ENCODE measurements at regions not wholly inside any gene's neighbourhood (a gene's known extent, or its start where the extent isn't known, plus 50 kb on each side); places are given as distances from the start of the nearest gene placed in this dataset.

- no peaks in the 10 kb centered on the region for H3K36me3 ChIP-seq
- peaks cover 0 to 6% of the 10 kb centered on the region in 2 donors for H3K9me3 ChIP-seq
- H3K27me3 ChIP-seq = no peaks in the 10 kb centered on the region
- intact Hi-C loops (cut with DNase I) = no loop called here
- no peaks in the 10 kb centered on the region for H3K4me1 ChIP-seq
- no peak for DNase-seq
- no peak overlapping the region for H3K27ac ChIP-seq
- H3K4me3 ChIP-seq = no peak overlapping the region
- no peak for ATAC-seq
- TF ChIP-seq CTCF (IDR thresholded peaks at IDR 0.05) = no peak
Measured at GRCh38 chrX:113950081-113950678, 633.7 kb upstream of the HTR2C start.

- DNase-seq = no peak
- peaks cover 0 to 6% of the 10 kb centered on the region in 2 donors for H3K9me3 ChIP-seq
- H3K27me3 ChIP-seq = no peaks in the 10 kb centered on the region
- no peak for TF ChIP-seq CTCF (IDR thresholded peaks at IDR 0.05)
- no peaks in the 10 kb centered on the region for H3K4me1 ChIP-seq
- no peak overlapping the region for H3K4me3 ChIP-seq
- ATAC-seq = no peak
- H3K36me3 ChIP-seq = no peaks in the 10 kb centered on the region
- intact Hi-C loops (cut with DNase I) = no loop called here
- H3K27ac ChIP-seq = no peak overlapping the region
Measured at GRCh38 chrX:113947548-113947947, 636.3 kb upstream of the HTR2C start.

GRCh38 chrX:113935518-113935917, 648.4 kb upstream of the HTR2C start:
- H3K27me3 ChIP-seq = no peaks in the 10 kb centered on the region
- no peak overlapping the region for H3K4me3 ChIP-seq
- H3K9me3 ChIP-seq = no peaks in the 10 kb centered on the region
- H3K4me1 ChIP-seq = no peaks in the 10 kb centered on the region
- TF ChIP-seq CTCF (IDR thresholded peaks at IDR 0.05) = no peak
- intact Hi-C loops (cut with DNase I) = no loop called here
- ATAC-seq (no peak), DNase-seq (no peak)
- H3K27ac ChIP-seq = no peak overlapping the region
- H3K36me3 ChIP-seq = no peaks in the 10 kb centered on the region

GRCh38 chrX:113933931-113934330, 650.0 kb upstream of the HTR2C start:
- ATAC-seq (no peak), DNase-seq (no peak)
- no peak for TF ChIP-seq CTCF (IDR thresholded peaks at IDR 0.05)
- no peaks in the 10 kb centered on the region for H3K36me3 ChIP-seq
- H3K9me3 ChIP-seq = no peaks in the 10 kb centered on the region
- intact Hi-C loops (cut with DNase I) = no loop called here
- H3K4me3 ChIP-seq = no peak overlapping the region
- no peaks in the 10 kb centered on the region for H3K4me1 ChIP-seq
- H3K27ac ChIP-seq = no peak overlapping the region
- H3K27me3 ChIP-seq = no peaks in the 10 kb centered on the region

- peak in 1 of 4 donors; percentile 21 for DNase-seq
- TF ChIP-seq CTCF (IDR thresholded peaks at IDR 0.05) = peak; percentile 48 to 68
- ATAC-seq = peak; percentile 97
Measured at GRCh38 chrX:113929004-113929403, 654.9 kb upstream of the HTR2C start.

More at GRCh38 chrX:113929004-113929403, 654.9 kb upstream of the HTR2C start:
- Histone ChIP-seq H3K4me1 (no peaks in the 10 kb centered on the region), H3K27ac (no peak overlapping the region), H3K9me3 (no peaks in the 10 kb centered on the region), H3K27me3 (no peaks in the 10 kb centered on the region), H3K36me3 (no peaks in the 10 kb centered on the region), H3K4me3 (no peak overlapping the region)
- intact Hi-C loops (cut with DNase I) = no loop called here

Data from left lung (tissue), 4 donors.